Stimulated activated CD4-positive, alpha-beta T cell treated with anti-CD3 and anti-CD28 coated beads, Interleukin-2, amount 100 ng/mL, for 48 hours (primary cell): ENCODE measurements at regions not wholly inside any gene's neighbourhood (a gene's known extent, or its start where the extent isn't known, plus 50 kb on each side); places are given as distances from the start of the nearest gene placed in this dataset.
"Not testable (repeated sequence)": the region's sequence is repeated elsewhere in the genome, so short reads cannot be mapped to it uniquely, and the experiment has no call there.

Experiments used
- DNase-seq, 2 donors: peaks; one replicate each; pipeline ENCODE4 v3.0.0-alpha.2; 2020

DNA sequence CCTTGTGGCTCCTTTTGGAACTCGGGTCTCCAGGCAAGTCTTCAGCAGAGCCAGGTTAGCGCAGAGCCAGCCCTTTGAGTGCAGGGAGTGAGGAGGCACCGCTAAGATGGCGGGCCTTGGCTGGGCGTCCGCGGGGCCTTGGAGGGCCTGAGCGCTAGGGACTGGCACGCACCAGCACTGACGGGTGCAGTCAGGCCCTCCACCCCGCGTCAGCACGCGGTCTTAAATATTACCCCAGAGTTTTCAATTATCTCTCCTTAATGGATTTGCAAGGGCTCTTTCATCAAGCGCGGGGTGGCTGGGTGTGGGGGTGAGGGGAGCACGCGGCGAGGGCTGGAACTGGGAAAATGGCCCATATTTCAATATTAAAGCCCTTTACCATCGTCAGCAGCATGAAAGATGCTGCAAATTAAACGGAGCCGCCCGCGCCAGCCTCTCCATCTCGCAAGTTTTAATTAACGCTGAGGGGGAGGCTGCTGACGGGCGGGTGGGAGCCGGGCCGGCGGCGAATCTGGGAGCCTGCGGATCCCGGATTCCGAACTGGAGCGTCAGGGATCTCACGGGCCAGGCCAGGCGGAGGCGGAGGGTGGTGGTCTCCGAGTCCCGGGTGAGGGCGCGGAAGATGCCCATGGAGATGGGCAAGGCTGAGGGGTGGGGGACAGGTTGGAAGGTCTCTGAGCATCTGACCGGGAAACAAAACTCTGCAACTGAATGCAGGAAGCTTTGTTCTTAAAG, 1690.4 kb upstream of the DEFB115 start:
- DNase-seq, result not testable (repeated sequence)

DNA sequence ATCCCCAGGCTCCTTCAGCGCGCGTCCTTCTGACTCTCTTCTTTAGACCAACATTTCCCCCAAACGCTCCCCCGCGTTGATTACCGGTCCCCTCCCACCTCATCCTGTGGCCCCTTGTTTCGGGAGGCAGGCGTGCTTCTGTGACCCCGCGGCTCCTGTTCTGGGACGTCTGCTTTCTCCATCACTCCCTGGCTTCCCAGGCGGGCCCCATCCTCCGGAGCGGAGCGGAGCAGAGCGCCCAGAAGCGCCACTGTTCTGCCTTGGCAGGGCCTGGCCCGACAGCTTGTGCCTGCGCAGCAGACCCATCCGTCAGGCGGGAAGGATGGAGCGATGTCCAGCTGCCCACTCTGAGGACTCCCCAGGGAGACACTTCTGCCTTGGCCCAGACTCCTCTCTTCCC, 1689.8 kb upstream of the DEFB115 start:
- not testable (repeated sequence) for DNase-seq

DNA sequence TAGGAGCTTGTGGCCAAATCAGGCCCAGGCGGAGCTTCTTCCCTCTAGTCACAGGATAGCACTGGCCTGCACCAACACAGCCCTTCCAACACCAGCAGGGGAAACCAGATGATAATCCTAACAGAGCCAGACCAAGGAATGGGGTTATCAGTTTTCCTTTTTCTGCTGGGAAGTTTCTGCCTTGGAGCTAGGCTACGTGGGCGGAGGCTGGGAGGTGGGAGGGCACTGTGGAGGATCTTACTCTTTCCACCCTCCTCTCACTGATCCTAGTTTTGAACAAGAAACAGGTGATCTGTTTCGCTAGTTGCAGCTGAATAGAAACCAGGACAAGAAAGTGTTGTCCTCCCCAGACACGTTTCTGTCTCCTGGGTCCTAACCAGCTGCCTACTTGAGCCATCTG, 1687.3 kb upstream of the DEFB115 start:
- DNase-seq, result not testable (repeated sequence)

DNA sequence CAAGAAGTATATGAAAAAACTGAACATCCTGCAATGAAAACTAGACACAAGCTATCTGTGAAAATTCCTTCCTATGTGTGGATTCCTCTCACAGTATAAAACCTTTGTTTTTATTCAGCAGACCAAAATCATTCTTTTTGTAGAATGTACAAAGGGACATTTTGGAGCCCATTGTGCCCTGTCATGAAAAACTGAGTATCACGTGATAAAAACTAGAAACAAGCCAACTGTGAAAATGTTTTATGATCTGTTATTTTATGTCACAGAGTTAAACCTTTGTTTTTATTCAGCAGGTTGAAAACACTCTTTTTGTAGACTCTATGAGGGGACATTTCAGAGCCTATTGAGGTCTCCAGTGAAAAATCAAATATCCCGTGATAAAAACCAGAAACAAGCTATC, 1667.9 kb upstream of the DEFB115 start:
- DNase-seq, result not testable (repeated sequence)

DNA sequence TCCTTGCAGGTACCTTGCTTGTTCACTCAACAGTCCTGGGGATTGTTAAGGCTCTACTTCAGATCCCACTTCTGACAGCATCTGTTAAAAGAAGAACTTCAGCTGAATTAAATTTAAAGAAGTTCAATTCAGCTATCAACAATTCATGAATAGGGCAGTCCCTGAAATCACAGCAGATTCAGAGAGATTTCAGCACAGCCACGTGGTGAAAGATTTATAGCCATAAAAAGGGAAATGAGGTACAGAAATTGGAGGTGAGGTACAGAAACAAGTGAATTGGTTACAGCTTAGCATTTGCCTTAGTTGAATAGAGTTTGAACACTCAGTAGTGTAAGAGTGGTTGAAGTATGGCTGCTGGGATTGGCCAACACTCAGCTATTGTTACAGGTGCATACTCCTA, 1653.3 kb upstream of the DEFB115 start:
- not testable (repeated sequence) for DNase-seq

DNA sequence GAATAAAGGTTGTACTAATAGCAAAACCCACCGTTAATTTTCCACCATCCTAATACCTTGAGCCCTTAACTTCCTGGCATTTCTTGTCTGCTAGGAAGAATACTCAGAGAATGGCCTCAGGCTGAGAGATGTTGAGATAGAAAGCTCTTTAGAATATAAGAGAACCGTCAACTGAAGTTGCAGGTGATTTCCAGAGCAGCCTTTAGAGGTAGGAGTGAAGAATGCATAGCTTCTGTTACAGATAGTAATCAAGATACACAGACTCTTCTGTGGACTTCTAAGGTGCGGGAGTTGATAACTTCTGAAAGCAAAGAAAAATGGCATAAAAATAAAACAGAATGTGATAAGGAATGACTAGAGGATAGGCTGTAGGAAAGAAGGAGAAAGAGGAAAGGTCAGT, 1651.3 kb upstream of the DEFB115 start:
- DNase-seq, result not testable (repeated sequence)

DNA sequence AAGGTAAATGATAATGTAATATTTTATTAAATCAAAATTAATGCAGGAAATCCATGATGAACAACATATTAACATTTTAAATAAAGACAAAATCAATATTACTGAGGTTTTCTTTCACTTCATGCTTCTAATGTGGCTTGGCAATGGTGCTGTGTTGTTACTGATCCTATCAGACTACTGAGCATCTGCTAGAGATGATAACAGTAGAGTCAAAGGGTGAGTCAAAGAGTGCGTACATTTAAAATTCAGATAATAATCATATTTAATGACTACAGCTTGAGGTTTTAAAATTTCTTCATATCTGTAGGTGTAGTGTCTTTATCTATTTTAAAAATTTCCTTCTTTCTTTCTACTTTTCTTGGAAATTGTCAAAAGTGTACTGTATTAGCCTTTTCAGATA, 1628.1 kb upstream of the DEFB115 start:
- not testable (repeated sequence) for DNase-seq
